Loucy (cell line): ENCODE measurements at regions not wholly inside any gene's neighbourhood (a gene's known extent, or its start where the extent isn't known, plus 50 kb on each side); places are given as distances from the start of the nearest gene placed in this dataset.
A peak's percentile ranks its signal among the peaks of the same experiment; 100 is the strongest.

Source experiments
- EZH2phosphoT487 ChIP-seq: fragments of 200-600 bp; IDR thresholded peaks from 2 replicates; pipeline ENCODE4 v1.6.1; 2018; ENCODE audit warnings: antibody characterized with exemption, mild to moderate bottlenecking, moderate library complexity, borderline replicate concordance
- TF ChIP-seq, protein P1 (sequence below): fragments of 200-600 bp; sonication (generic); conservative IDR thresholded peaks from 2 replicates; pipeline ENCODE4 v1.5.1; 2014; ENCODE audit warnings: mild to moderate bottlenecking, antibody characterized with exemption, low read length

DNA sequence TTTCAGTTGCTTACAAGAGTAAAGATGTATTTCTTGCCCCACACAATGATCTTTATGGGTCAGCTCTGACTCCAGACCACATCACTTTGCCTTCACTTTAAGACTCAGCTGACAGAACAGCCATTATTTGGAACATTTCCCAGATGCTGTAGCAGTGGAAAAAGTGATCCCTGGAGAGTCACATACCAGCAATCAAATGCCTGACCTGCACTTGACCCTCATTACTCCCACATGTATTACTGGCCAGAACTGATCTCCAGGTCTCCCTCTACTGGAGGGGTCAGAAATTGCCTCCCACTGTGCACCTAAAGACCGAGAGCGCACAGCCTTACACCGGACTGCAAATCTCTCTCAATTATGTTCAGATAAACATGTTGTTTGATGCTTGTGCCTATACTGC, 88.6 kb upstream of the ZNF385D start:
- TF ChIP-seq, protein P1, sequence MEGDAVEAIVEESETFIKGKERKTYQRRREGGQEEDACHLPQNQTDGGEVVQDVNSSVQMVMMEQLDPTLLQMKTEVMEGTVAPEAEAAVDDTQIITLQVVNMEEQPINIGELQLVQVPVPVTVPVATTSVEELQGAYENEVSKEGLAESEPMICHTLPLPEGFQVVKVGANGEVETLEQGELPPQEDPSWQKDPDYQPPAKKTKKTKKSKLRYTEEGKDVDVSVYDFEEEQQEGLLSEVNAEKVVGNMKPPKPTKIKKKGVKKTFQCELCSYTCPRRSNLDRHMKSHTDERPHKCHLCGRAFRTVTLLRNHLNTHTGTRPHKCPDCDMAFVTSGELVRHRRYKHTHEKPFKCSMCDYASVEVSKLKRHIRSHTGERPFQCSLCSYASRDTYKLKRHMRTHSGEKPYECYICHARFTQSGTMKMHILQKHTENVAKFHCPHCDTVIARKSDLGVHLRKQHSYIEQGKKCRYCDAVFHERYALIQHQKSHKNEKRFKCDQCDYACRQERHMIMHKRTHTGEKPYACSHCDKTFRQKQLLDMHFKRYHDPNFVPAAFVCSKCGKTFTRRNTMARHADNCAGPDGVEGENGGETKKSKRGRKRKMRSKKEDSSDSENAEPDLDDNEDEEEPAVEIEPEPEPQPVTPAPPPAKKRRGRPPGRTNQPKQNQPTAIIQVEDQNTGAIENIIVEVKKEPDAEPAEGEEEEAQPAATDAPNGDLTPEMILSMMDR = peak; percentile 40
- TF ChIP-seq EZH2phosphoT487 = no peak
